ENCODE measurements at regions not wholly inside any gene's neighbourhood (a gene's known extent, or its start where the extent isn't known, plus 50 kb on each side); places are given as distances from the start of the nearest gene placed in this dataset.

- DNase-seq: no peak
Observed at GRCh38 chr9:13372510-13372909, 93.0 kb upstream of the MPDZ start.

- DNase-seq: no peak
Observed at GRCh38 chr9:13369431-13369830, 89.9 kb upstream of the MPDZ start.

- no peak for DNase-seq
Observed at GRCh38 chr9:13367784-13368183, 88.3 kb upstream of the MPDZ start.

- no peak for DNase-seq
Observed at GRCh38 chr9:13364271-13365000, 84.9 kb upstream of the MPDZ start.

- DNase-seq: no peak
Observed at GRCh38 chr9:13361076-13361475, 81.6 kb upstream of the MPDZ start.

GRCh38 chr9:13360188-13360587, 80.7 kb upstream of the MPDZ start:
- no peak for DNase-seq

GRCh38 chr9:13358128-13358527, 78.6 kb upstream of the MPDZ start:
- DNase-seq: no peak

GRCh38 chr9:13354733-13355132, 75.2 kb upstream of the MPDZ start:
- DNase-seq: no peak

GRCh38 chr9:13352451-13352979, 73.0 kb upstream of the MPDZ start:
- DNase-seq: no peak

- DNase-seq: no peak
Observed at GRCh38 chr9:13351778-13352386, 72.4 kb upstream of the MPDZ start.

- DNase-seq: no peak
Observed at GRCh38 chr9:13332571-13332970, 53.1 kb upstream of the MPDZ start.

GRCh38 chr9:13331320-13331719, 51.8 kb upstream of the MPDZ start:
- DNase-seq: no peak

GRCh38 chr9:13330396-13331004, 51.0 kb upstream of the MPDZ start:
- no peak for DNase-seq
